WERI-Rb-1 (cell line): ENCODE measurements at regions not wholly inside any gene's neighbourhood (a gene's known extent, or its start where the extent isn't known, plus 50 kb on each side); places are given as distances from the start of the nearest gene placed in this dataset.

Experiments used
- DNase-seq: peaks from one replicate; pipeline ENCODE4 v3.0.0-alpha.2; 2020
- H3K27ac ChIP-seq: fragments of 250-450 bp; sonication (Bioruptor Pico); 2 replicates; pipeline ENCODE4 v1.5.1; 2020; ENCODE audit warnings: mild to moderate bottlenecking, moderate library complexity
- H3K27me3 ChIP-seq: fragments of 250-450 bp; sonication (Bioruptor Pico); 2 replicates; pipeline ENCODE4 v1.5.1; 2021; ENCODE audit warnings: mild to moderate bottlenecking, low read depth, moderate library complexity; ENCODE audit not compliant: insufficient read depth, severe bottlenecking
- H3K36me3 ChIP-seq: fragments of 250-450 bp; sonication (Bioruptor Pico); 2 replicates; pipeline ENCODE4 v1.5.1; 2020; ENCODE audit warnings: mild to moderate bottlenecking, moderate library complexity
- H3K4me3 ChIP-seq: 2 replicates; pipeline ENCODE4 v1.5.1; 2011; ENCODE audit warnings: low read depth, mild to moderate bottlenecking, control low read depth, low read length
- H3K9me3 ChIP-seq: fragments of 250-450 bp; sonication (Bioruptor Pico); 2 replicates; pipeline ENCODE4 v1.5.1; 2021; ENCODE audit warnings: mild to moderate bottlenecking, moderate library complexity; ENCODE audit not compliant: severe bottlenecking
- TF ChIP-seq, protein P1 (sequence below): IDR thresholded peaks from 2 replicates; pipeline ENCODE4 v1.5.1; 2011; ENCODE audit warnings: low read depth, mild to moderate bottlenecking, control low read depth, inconsistent platforms, low read length

DNA sequence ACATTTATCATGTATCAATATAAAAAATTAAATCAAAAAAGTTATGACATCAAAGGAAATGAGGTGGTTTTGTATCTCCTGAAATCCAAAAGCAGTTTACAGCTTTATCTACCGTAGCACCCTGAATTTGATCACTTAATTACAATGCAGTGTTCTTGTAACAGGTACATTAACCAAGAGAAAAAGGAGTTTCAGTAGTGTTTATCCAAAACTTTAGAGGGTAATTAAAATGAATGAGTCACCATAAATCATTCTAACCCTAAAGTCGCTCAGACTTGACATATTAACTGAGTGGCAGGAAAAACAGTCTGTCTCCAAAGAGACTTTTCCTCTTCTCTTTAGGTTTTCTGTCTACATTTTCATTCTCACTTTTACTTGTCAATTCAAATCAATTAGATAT lies 907.6 kb upstream of the EPHA5 start:
- Histone ChIP-seq H3K27me3 (no peaks in the 10 kb centered on the region), H3K9me3 (no peaks in the 10 kb centered on the region), H3K27ac (no peak overlapping the region), H3K4me3 (no peak overlapping the region), H3K36me3 (no peaks in the 10 kb centered on the region)
- no peak for DNase-seq
- TF ChIP-seq, protein P1, sequence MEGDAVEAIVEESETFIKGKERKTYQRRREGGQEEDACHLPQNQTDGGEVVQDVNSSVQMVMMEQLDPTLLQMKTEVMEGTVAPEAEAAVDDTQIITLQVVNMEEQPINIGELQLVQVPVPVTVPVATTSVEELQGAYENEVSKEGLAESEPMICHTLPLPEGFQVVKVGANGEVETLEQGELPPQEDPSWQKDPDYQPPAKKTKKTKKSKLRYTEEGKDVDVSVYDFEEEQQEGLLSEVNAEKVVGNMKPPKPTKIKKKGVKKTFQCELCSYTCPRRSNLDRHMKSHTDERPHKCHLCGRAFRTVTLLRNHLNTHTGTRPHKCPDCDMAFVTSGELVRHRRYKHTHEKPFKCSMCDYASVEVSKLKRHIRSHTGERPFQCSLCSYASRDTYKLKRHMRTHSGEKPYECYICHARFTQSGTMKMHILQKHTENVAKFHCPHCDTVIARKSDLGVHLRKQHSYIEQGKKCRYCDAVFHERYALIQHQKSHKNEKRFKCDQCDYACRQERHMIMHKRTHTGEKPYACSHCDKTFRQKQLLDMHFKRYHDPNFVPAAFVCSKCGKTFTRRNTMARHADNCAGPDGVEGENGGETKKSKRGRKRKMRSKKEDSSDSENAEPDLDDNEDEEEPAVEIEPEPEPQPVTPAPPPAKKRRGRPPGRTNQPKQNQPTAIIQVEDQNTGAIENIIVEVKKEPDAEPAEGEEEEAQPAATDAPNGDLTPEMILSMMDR = no peak

DNA sequence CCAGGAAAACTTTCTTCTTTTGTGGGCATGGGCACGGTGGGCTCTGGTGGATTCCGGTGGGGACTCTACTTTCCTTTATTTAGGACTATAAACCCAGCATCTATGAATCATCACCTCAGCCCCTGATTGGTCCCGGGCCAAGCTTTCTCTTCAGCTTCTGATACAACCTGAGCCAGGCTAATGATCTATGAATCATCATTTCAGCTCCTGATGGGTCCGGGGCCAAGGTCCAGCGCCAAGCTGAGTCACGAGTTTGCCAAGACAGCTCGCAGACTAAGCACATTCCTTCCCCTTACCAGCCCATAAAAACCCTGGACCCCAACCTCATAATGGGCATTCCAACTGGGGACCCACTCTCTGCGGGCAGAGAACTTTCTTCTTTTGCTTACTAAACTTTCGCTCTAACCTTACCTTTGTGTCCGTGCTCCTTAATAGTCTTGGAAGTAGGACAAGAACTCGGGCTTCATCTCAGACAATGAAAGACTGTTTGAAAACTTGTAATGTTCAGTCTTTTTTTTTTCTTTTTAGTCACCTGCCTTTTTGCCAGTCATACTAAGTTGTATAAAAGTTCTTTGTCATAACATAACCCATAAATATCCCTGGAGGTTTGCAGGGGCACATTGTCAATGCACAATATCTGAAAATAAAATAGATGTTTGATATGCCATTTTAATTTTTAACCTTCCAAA lies 904.9 kb upstream of the EPHA5 start:
- H3K27me3 ChIP-seq = no peaks in the 10 kb centered on the region
- H3K9me3 ChIP-seq = no peaks in the 10 kb centered on the region
- TF ChIP-seq, protein P1 = no peak
- no peak overlapping the region for H3K27ac ChIP-seq
- no peak for DNase-seq
- no peak overlapping the region for H3K4me3 ChIP-seq
- H3K36me3 ChIP-seq = no peaks in the 10 kb centered on the region

DNA sequence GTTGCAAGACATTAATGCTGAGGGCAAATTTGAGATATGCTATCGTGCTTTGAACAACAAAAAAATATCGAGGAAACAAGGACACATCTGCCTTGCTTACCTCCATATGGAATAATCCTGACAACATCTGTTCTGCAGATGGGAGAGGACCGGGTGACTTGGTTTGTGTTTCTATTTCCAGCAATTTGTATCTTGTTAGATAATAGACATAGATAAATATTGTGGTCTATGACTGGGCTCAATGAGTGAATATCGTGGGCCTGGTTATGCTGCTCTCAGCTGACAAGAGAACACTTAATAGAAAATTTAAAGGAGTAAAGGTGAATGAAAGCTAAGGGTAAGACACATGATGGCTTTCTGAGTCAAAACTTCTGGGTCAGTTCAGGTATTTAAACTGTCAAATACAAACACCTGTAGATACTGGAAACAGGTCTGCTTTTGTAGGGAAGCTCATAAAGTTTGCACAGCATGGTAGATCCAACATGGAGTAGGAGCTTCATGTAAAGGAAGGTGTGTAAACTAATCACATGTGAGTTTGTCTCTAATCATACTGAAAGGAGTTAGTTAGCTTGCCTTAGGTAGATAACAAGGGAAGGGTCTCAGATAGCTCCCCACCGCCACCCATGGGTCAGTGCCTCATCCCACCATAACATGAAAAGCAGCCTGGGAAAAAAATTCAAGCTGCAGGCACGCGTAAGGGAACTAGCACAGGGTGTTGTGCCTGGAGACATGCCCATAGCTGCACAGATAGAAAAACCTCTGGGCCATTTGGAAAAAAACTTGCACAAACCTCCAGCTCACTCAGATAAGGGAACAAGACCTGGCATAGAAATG lies 904.1 kb upstream of the EPHA5 start:
- Histone ChIP-seq H3K27me3 (no peaks in the 10 kb centered on the region), H3K36me3 (no peaks in the 10 kb centered on the region), H3K27ac (no peak overlapping the region), H3K9me3 (no peaks in the 10 kb centered on the region), H3K4me3 (no peak overlapping the region)
- DNase-seq = no peak
- TF ChIP-seq, protein P1 = no peak

DNA sequence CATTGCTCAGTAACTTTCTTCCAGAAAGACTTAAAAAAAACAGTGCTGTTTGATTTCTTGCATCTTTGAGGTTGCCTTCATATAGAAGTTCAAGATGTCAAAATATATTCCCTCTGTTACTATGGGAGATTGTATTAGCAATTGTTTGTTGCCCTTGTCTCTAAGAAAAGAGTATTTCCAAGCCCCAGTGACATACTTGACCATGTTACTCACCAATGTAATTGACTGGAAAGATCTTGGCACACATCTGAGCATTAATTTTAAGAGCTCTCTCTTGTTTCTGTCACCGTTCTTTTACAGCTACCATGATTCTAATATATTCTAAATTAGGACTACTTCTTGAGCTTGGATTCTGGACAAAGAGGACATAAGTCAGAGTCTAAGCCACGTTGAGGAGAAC lies 902.7 kb upstream of the EPHA5 start:
- Histone ChIP-seq H3K36me3 (no peaks in the 10 kb centered on the region), H3K9me3 (no peaks in the 10 kb centered on the region), H3K27ac (no peak overlapping the region), H3K27me3 (no peaks in the 10 kb centered on the region), H3K4me3 (no peak overlapping the region)
- TF ChIP-seq, protein P1 = no peak
- no peak for DNase-seq

DNA sequence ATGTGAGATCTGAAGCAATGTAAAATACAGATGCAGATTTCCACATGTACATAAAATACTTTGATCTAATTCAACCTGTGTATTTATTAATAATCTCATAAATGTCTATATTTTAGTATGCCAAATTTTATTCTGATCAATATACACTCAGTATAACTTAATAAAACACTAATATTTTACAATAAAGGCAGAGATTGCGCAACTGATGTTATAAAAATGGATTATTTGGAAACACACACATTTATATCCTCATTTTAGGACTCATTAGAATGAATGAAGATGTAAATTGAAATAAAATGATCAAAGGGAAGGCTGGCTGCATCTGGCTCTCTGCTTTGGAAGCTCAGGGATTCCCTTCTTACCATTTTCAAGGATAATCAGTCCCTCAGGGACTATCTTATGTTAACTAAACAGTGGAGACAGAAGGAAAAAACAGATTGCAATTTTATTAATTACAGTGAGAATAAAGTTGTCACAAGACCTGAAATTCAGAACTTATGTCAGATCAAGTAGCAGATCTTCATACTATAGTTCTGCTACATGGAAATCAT lies 900.9 kb upstream of the EPHA5 start:
- TF ChIP-seq, protein P1 = no peak
- Histone ChIP-seq H3K36me3 (no peaks in the 10 kb centered on the region), H3K27ac (no peak overlapping the region), H3K27me3 (no peaks in the 10 kb centered on the region), H3K9me3 (no peaks in the 10 kb centered on the region), H3K4me3 (no peak overlapping the region)
- no peak for DNase-seq
